HepG2 (cell line): ENCODE measurements at regions not wholly inside any gene's neighbourhood (a gene's known extent, or its start where the extent isn't known, plus 50 kb on each side); places are given as distances from the start of the nearest gene placed in this dataset.

Experiments used
- ATAC-seq: fragments of 200-7000 bp; cut with Tn5 transposase; 3 replicates; pipeline ENCODE4 v1.9.1; 2020; ENCODE audit warnings: mild to moderate bottlenecking, moderate library complexity
- BruUV-seq: library from RNA; stranded (reverse); fragments of 400-500 nt; replicated peaks from 2 replicates; lab custom pipeline; 2021; lab: Mats Ljungman, UMichigan
- CTCF ChIA-PET: fragments of 300-600 bp; formaldehyde crosslinking; extraction: SDS; loops from one replicate; lab custom pipeline; 2021; ENCODE audit warnings: low total read pairs, inconsistent platforms, low intra/inter-chr PET ratio; lab: Yijun Ruan, JAX
- POLR2A ChIA-PET: fragments of 350-600 bp; sonication (Branson Sonifier 250); formaldehyde crosslinking; loops from one replicate; lab custom pipeline; 2020; ENCODE audit warnings: antibody characterized with exemption, inconsistent platforms; lab: Yijun Ruan, JAX
- DNase-seq: peaks from one replicate; pipeline ENCODE4 v3.0.0-alpha.2; 2015; ENCODE audit warnings: low spot score
- FAIRE-seq: peaks from 3 replicates; lab custom pipeline; 2011; peaks lifted over from hg19 to GRCh38; lab: Jason Lieb, UNC
- H2AFZ ChIP-seq: one replicate; pipeline ENCODE4 v1.6.1; 2011; ENCODE audit warnings: low read length, inconsistent platforms
- H3K27ac ChIP-seq: fragments of 300-600 bp; 3 replicates; pipeline ENCODE4 v1.8.0; 2011; ENCODE audit warnings: mixed run types, mild to moderate bottlenecking, mixed read lengths, low read length, inconsistent platforms; ENCODE audit not compliant: insufficient read depth; ENCODE audit errors: extremely low read length
- H3K27me3 ChIP-seq, 2 experiments: fragments of 200-600 bp in 1 of 2; 2 replicates in 1 of 2; 3 replicates in 1 of 2; pipeline versions ENCODE4 v1.6.0 to v1.8.0; 2011; ENCODE audit warnings: low read length in 2 of 2, mild to moderate bottlenecking in 2 of 2, moderate library complexity in 2 of 2, inconsistent platforms in 1 of 2; ENCODE audit not compliant: insufficient read depth in 2 of 2, control insufficient read depth in 1 of 2
- H3K36me3 ChIP-seq, 2 experiments: fragments of 200-600 bp in 1 of 2; replicated peaks in 1 of 2; 2 replicates in 1 of 2; 3 replicates in 1 of 2; pipeline versions ENCODE4 v1.5.1 to v1.8.0; 2011; ENCODE audit warnings: low read length in 2 of 2, inconsistent platforms in 1 of 2; ENCODE audit not compliant: insufficient read depth in 2 of 2, control insufficient read depth in 1 of 2
- H3K4me1 ChIP-seq: 2 replicates; pipeline ENCODE4 v1.5.1; 2012; ENCODE audit warnings: low read length, inconsistent platforms; ENCODE audit not compliant: insufficient read depth
- H3K4me2 ChIP-seq: 2 replicates; pipeline ENCODE4 v1.6.0; 2011; ENCODE audit warnings: low read depth, low read length, inconsistent platforms
- H3K4me3 ChIP-seq, 3 experiments: fragments of 200-600 bp in 1 of 3; sonication (generic), shearing (Covaris generic) in 1 of 3; replicated peaks in 1 of 3; 2 replicates each; pipeline ENCODE4 v1.5.1; 2011 to 2016; ENCODE audit warnings: low read length in 3 of 3, inconsistent platforms in 2 of 3, low read depth in 2 of 3, mild to moderate bottlenecking in 2 of 3, control low read depth in 1 of 3, mixed read lengths in 1 of 3; ENCODE audit not compliant: insufficient read depth in 1 of 3
- H3K79me2 ChIP-seq: one replicate; pipeline ENCODE4 v1.6.1; 2011; ENCODE audit warnings: low read length, inconsistent platforms; ENCODE audit not compliant: insufficient read depth
- H3K9ac ChIP-seq: 2 replicates; pipeline ENCODE4 v1.6.0; 2011; ENCODE audit warnings: mild to moderate bottlenecking, low read depth, low read length, inconsistent platforms; ENCODE audit not compliant: insufficient read depth
- H3K9me3 ChIP-seq: 2 replicates; pipeline ENCODE4 v1.5.1; 2012; ENCODE audit warnings: mild to moderate bottlenecking, low read length
- H4K20me1 ChIP-seq: 2 replicates; pipeline ENCODE4 v1.6.0; 2011; ENCODE audit warnings: inconsistent platforms, mild to moderate bottlenecking, low read length, moderate library complexity; ENCODE audit not compliant: insufficient read depth
- NR3C1 ChIP-seq: sonication (generic); formaldehyde crosslinking; IDR thresholded peaks from 2 replicates; pipeline ENCODE4 v1.4.0; 2020; ENCODE audit warnings: missing genetic modification reagents
- PCBP1 ChIP-seq: fragments of 200-400 bp; formaldehyde crosslinking; IDR thresholded peaks from 2 replicates; pipeline ENCODE4 v1.6.1; 2017; ENCODE audit warnings: mild to moderate bottlenecking, low read depth, low read length, borderline replicate concordance
- TARDBP ChIP-seq: sonication (generic); formaldehyde crosslinking; IDR thresholded peaks from 2 replicates; pipeline ENCODE4 v1.8.0; 2022; ENCODE audit warnings: mild to moderate bottlenecking, missing genetic modification reagents
- ZNF724P ChIP-seq: sonication (generic); formaldehyde crosslinking; IDR thresholded peaks from 2 replicates; pipeline ENCODE4 v1.8.0; 2022; ENCODE audit warnings: missing genetic modification reagents, borderline replicate concordance
- ZSCAN30 ChIP-seq: sonication (generic); formaldehyde crosslinking; IDR thresholded peaks from 2 replicates; pipeline ENCODE4 v1.5.0; 2020; ENCODE audit warnings: mild to moderate bottlenecking, missing genetic modification reagents
- WGBS: methylation state at CpG from one replicate; pipeline ENCODE4 v1.1.6; 2017; ENCODE audit warnings: low lambda C conversion rate; 5-methylcytosine and 5-hydroxymethylcytosine counted together
- in situ Hi-C: cut with HindIII; loops from 2 replicates; pipeline ENCODE4 v1.10.0; 2017; ENCODE audit warnings: low pct_unique_long_range_greater_than_20kb; ENCODE audit not compliant: extremely low pct_ligation_motif_present
- intact Hi-C: fragments of 100-400 bp; cut with micrococcal nuclease; formaldehyde crosslinking; loops from one replicate; pipeline ENCODE4 v1.10.0; 2022; ENCODE audit not compliant: unreplicated experiment

DNA sequence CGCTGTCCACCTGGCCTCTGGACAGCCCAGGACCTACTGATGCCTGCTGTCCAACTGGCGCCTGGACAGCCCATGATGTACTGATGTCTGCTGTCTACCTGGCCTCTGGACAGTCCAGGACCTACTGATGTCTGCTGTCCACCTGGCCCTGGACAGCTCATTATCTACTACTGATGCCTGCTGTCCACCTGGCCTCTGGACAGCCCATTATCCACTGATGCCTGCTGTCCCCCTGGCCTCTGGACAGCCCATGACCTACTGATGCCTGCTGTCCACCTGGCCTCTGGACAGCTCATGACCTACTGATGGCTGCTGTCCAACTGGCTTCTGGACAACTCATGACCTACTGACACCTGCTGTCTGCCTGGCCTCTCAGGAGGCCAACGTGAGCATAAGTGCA lies 208.1 kb downstream of the TEX29 start:
- H3K27me3 ChIP-seq = peaks cover 2 to 35% of the 10 kb centered on the region in 2 experiments
- POLR2A ChIA-PET = no interaction called here
- H3K79me2 ChIP-seq = no peaks in the 10 kb centered on the region
- H2AFZ ChIP-seq = no peak overlapping the region
- 0% methylated on average over 1 of the region's 3 CpGs for WGBS
- ATAC-seq (no peak), DNase-seq (no peak), FAIRE-seq (no peak)
- CTCF ChIA-PET = no interaction called here
- no peak overlapping the region for H3K9ac ChIP-seq
- H3K9me3 ChIP-seq = no peaks in the 10 kb centered on the region
- no peak overlapping the region for H3K4me2 ChIP-seq
- H3K27ac ChIP-seq = no peak overlapping the region
- intact Hi-C loops (no loop called here), in situ Hi-C loops (no loop called here)
- BruUV-seq = no TSS peak
- TF ChIP-seq NR3C1 (CRISPR knock-in tag) (no peak), PCBP1 (no peak), ZSCAN30 (0 out of 2 replicates have a peak, but pooled peaks have one; percentile 70)
- no peaks in the 10 kb centered on the region for H3K36me3 ChIP-seq
- H4K20me1 ChIP-seq = no peaks in the 10 kb centered on the region
- no peak overlapping the region for H3K4me3 ChIP-seq
- H3K4me1 ChIP-seq = no peaks in the 10 kb centered on the region

DNA sequence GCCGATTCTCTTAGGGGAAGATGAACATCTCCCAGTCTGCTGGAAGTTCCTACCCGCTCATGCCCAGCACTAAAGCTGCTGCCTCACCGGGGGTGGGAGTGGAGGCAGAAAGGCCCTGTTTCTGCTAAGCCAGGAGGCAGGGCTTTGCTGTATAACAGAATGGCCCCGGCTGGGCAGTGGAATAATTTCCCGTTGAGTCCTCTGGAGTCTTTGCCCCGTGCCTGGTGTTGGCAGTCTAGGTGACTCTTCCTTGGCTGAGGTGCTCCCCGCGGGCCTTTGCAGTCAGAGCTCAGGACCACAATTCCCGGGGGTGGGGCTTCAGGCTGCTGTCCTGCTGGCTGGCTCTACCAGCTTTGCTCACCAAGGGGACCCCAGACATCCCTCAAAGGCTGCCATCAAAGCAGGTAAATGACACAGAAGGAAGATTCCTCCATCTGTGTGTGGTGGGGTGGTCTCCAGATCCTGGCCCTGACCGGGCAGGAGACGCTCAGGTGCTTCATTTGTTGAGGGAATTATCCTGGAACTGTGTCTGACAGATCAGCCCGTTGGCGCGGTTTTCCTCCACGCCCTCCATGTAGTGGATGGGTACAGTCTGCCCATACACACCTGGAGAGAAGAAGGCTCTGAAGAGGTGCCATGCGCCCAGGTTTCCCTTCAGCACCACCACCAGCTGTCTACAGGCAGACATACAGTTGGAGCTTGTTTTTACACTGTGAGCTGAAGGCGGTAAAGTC lies 209.9 kb downstream of the TEX29 start:
- ATAC-seq (no peak), FAIRE-seq (no peak), DNase-seq (no peak)
- H3K36me3 ChIP-seq = no peaks in the 10 kb centered on the region
- no peak overlapping the region for H3K27ac ChIP-seq
- H4K20me1 ChIP-seq = no peaks in the 10 kb centered on the region
- CTCF ChIA-PET = no interaction called here
- intact Hi-C loops (no loop called here), in situ Hi-C loops (no loop called here)
- no peaks in the 10 kb centered on the region for H3K79me2 ChIP-seq
- H3K4me1 ChIP-seq = no peaks in the 10 kb centered on the region
- H3K4me3 ChIP-seq = no peak overlapping the region
- POLR2A ChIA-PET = no interaction called here
- no peaks in the 10 kb centered on the region for H3K9me3 ChIP-seq
- H3K9ac ChIP-seq = no peak overlapping the region
- TF ChIP-seq ZNF724P (CRISPR knock-in tag) = no peak
- TF ChIP-seq TARDBP (CRISPR knock-in tag) = no peak
- no peak overlapping the region for H3K4me2 ChIP-seq
- peaks cover 2 to 49% of the 10 kb centered on the region in 2 experiments for H3K27me3 ChIP-seq
- no peak overlapping the region for H2AFZ ChIP-seq
- no TSS peak for BruUV-seq
- 6% methylated on average over 10 of the region's 17 CpGs for WGBS
